Transverse colon (tissue), 3 donors: ENCODE measurements at regions not wholly inside any gene's neighbourhood (a gene's known extent, or its start where the extent isn't known, plus 50 kb on each side); places are given as distances from the start of the nearest gene placed in this dataset.

Experiments used
- POLR2A ChIP-seq: fragments of 450-650 bp; IDR thresholded peaks from one replicate; pipeline ENCODE4 v1.6.1; 2016; ENCODE audit warnings: antibody characterized with exemption, mild to moderate bottlenecking, moderate library complexity
- TF ChIP-seq, protein P1 (sequence below), 5 experiments: fragments of 200-600 bp in 3 of 5; fragments of 450-650 bp in 2 of 5; sonication (generic) in 3 of 5; IDR thresholded peaks; 1 replicate in 2 of 5; 2 replicates in 3 of 5; pipeline ENCODE4 v1.5.1; 2016 to 2017; ENCODE audit warnings: antibody characterized with exemption in 5 of 5, inconsistent platforms in 3 of 5, mild to moderate bottlenecking in 2 of 5, moderate library complexity in 1 of 5

DNA sequence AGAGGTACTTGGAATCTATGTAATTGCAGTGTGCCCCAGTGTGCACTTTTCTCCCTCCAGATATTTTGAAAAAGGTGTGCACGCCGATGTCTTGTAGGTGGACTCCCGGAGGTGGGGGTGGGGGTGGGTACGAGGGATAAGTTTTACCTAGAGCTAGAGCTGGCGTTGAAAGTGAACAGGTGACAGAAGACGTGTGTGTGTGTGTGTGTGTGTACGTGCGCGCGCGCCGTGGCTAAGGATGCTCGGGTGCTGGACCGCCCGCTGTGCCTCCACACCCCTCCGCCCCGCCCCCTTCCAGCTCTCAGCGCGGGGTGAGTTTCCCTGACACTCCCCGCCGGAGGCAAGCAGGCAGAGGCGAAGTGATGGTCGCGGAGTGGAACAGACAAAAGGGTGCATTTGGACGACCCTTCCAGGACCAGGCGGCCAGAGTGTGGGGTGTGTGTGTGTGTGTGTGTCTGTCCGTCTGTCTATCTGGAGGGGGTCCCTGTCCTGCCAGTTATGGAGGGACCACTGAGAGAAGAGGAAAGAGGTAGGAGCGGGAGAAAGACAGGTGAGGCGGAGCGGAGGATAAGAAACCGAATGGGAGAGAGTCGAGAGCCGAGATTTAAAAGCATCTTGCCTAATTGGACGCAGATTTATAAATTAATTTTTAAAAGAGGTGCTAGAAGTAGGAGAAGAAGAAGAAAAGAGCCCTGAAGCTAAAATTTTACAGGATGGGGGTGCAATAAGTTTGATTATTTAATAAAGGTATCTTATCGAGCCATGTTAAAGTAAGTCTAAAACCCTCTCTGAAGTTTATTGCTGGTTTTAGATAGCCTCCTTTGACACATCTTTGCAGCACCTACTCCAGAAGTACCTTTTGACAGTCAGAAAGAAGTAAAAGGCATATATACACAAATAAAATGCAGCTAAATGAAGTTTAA, 335.8 kb upstream of the THRB start:
- TF ChIP-seq, protein P1, sequence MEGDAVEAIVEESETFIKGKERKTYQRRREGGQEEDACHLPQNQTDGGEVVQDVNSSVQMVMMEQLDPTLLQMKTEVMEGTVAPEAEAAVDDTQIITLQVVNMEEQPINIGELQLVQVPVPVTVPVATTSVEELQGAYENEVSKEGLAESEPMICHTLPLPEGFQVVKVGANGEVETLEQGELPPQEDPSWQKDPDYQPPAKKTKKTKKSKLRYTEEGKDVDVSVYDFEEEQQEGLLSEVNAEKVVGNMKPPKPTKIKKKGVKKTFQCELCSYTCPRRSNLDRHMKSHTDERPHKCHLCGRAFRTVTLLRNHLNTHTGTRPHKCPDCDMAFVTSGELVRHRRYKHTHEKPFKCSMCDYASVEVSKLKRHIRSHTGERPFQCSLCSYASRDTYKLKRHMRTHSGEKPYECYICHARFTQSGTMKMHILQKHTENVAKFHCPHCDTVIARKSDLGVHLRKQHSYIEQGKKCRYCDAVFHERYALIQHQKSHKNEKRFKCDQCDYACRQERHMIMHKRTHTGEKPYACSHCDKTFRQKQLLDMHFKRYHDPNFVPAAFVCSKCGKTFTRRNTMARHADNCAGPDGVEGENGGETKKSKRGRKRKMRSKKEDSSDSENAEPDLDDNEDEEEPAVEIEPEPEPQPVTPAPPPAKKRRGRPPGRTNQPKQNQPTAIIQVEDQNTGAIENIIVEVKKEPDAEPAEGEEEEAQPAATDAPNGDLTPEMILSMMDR (IDR thresholded peaks at IDR 0.05): no peak
- no peak for TF ChIP-seq POLR2A
